Brain pericyte (primary cell): ENCODE measurements at regions not wholly inside any gene's neighbourhood (a gene's known extent, or its start where the extent isn't known, plus 50 kb on each side); places are given as distances from the start of the nearest gene placed in this dataset.
"Not testable (repeated sequence)": the region's sequence is repeated elsewhere in the genome, so short reads cannot be mapped to it uniquely, and the experiment has no call there.

ENCODE experiments used
- DNase-seq: peaks from one replicate; pipeline ENCODE4 v3.0.0-alpha.2; 2012; ENCODE audit warnings: low read depth, low spot score

DNA sequence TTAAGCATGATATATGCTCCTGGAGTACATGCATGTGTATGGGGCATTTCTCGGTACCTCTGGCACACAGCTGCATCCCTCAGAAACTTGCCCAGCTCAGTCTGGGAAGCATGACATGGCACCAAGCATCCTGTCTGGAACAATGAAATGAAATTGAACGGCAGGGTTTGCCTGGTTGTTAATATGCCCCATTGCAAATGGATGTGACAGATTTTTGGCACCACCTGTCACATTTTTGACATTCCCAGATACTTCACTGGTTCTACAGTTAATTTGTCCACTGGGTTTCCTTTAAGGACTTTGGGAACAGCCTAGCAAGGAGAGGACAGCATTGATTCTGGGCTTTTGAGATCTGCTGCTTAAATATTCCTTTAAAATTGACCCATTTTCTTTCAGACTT is 305.8 kb downstream of the TSN start:
- DNase-seq = no peak

- DNase-seq = no peak
These were observed 306.4 kb downstream of the TSN start for GRCh38 chr2:122061831-122062230.

DNA sequence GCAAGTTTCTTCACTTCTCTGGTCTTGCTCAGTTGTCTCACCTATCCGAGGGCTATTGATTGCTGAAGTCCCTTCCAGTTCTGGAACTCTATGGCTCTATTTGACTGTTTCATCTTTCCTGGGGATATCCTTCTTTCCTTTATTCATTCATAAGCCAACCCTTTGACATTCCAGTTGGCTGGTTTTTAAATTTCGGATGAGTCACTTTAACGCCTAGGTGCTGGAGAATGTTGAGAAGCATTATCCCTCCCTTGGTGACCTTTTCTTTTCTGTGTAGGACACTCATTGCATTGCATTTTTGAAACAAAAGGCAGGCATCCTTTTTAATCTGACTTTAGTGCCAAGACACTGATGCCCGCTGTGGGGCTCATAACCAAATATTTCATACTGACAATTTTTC is 307.1 kb downstream of the TSN start:
- no peak for DNase-seq

- DNase-seq = no peak
These were observed 308.3 kb downstream of the TSN start for GRCh38 chr2:122063716-122064115.

DNA sequence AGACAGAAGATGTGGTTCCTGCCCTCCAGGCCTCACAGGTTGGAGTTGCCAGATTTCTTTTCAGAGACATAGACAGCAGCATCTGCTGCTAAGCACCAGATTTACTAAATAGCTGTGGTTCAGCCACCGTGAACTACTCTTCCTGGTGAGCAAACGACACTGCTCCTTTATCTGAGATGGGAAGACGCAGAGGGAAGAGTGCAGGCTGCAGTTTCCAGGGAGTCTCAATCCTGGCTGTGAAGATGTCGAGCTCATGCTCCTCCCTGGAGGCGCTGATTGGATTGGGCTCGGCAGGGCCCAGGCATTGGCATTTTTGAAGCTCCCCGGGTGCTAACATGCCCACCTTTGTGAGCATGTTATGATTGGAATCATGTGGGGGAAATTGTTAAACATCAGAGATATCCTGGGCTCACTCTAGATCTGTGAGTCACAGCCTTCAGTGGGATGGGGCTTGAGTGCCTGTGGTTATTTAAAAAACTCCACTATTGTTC is 314.8 kb downstream of the TSN start:
- DNase-seq = no peak

GRCh38 chr2:122072666-122073065 is 317.2 kb downstream of the TSN start:
- no peak for DNase-seq

DNA sequence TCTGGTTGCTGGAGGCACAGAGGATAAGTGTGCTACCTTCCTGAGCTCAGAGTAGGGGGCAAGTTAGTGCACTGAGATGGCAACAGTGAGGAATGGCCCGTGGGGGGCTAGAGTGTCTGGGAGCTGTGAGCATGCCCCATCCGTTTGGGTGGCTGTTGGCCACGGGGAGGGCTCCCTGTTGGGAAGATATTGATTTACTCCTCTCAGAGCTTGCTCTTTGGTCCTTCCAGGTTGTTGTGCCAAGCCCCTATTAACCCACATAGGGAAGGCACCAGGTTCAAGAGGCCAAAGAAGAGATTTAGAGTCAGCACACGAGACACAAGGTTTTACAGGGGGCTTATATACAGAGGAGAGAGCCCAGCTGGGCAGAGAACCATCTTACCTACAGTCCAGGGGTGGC is 318.8 kb downstream of the TSN start:
- no peak for DNase-seq

DNA sequence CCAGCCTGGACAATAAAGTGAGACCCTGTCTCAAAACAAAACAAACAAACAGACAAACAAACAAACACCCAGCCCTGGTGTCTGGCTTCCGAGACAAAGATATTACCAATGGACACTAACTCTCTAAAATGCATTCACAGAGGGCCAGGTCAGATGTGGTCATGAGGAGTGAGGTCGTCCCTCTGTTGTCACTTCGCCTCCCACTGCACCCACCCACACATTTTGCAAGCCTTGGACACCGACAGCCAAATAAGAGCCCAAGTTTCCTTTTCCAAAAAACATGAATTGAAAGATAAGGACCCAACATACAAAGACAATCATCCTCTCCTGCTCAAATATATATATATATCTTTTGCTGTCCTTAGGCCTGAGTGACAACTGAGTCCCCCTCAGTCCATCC is 319.9 kb downstream of the TSN start:
- no peak for DNase-seq

DNA sequence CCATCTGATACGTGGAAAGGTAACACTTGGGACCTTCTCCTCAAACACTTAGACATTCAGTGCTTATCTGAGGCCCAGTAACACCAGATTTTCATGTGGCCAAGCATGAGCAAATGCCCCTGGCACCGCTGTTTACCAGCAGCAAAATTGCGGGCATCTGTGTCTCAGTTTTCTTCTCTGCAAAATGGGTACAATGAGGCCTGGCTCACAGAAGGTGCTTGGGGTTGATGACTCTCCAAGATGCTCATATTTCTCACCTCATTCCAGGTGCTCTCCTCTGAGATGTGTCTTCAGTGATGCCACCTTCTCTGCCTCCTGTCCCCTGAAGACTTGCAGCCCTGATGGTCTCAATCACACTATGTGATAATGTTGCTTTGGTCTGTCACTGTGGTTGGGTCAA is 321.7 kb downstream of the TSN start:
- no peak for DNase-seq

GRCh38 chr2:122077771-122078170 is 322.3 kb downstream of the TSN start:
- DNase-seq = no peak

- DNase-seq = no peak
These were observed 323.0 kb downstream of the TSN start for GRCh38 chr2:122078451-122078850.

- no peak for DNase-seq
These were observed 324.4 kb downstream of the TSN start for GRCh38 chr2:122079844-122080243.

DNA sequence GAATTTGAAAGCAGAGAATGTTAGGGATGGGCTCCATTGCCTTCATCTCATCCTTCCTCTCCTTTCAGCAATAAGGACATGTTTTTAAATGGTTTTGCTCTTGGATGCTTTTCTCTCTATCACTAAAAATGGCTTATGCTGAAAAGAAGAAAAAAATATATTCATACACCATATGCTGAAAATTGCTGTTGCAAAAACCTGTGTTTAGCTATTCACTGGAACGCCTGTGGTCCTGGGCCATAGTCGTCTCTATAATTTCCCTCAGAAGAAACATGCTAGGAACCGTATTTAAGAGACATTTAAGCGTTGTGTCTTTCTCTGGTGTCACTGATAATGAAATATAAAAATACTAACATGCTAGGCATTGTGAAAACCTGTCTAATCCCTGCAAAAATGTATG is 324.9 kb downstream of the TSN start:
- no peak for DNase-seq

DNA sequence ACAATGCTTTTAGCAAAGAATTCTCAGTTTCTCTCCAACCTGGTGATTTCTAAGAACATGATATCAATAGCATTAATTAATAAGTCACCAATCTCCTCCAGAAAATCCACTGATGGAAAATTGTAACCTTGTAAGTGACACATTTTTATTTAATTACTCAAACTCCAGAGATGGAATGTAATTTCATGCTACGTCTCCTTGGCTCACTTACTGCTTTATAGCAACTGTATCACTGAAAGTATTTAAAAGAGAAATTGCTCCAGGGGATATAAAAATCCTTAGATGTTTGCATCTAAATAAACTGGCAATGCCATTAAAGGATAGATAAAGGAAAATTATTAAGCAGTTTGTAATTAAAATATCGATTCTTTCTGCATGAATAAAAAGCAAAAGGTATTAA is 325.4 kb downstream of the TSN start:
- no peak for DNase-seq

- DNase-seq = no peak
These were observed 326.3 kb downstream of the TSN start for GRCh38 chr2:122081751-122082150.

- no peak for DNase-seq
These were observed 328.0 kb downstream of the TSN start for GRCh38 chr2:122083256-122084048.

GRCh38 chr2:122085672-122086071 is 330.2 kb downstream of the TSN start:
- not testable (repeated sequence) for DNase-seq

- DNase-seq = no peak
These were observed 339.1 kb downstream of the TSN start for GRCh38 chr2:122094557-122094956.

DNA sequence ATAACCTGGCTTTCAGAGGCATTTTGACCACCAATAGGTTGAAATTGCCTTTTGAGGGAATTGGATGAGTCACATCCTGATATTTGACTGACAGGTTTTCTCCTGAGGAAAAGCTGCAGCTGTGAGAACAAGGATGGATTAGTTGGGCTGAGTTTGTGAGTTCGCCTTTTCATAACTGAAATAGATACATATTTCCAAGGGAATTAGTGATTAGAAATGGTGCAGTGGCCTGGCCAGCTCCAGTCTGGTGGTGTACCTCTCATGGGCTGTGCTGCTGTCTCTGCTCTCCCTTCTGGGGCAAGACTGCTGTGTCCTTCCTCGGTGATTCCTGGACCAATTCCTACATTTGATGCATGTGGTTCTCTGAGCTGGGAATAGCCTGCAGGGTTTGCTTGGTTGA is 341.3 kb downstream of the TSN start:
- DNase-seq = no peak

GRCh38 chr2:122098306-122098705 is 342.9 kb downstream of the TSN start:
- no peak for DNase-seq

DNA sequence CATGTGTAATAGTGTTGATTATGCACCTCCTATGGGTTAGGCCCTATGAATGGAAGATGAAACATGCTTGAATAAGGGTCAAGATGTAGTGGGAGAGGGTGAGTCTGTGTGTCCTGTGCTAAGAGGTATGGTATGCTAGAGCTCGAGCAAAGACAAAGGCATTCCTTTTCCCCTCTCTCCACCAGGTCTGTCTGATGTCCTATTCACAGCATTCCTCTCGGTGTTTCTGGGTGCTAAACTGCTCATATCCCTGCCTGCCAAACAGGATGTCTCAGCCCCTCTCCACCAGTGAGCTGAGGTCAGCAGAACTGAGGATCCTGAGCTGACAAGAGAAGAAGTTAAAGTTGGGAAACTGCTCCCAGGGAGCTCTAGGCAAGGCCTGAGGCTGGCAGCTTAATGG is 344.9 kb downstream of the TSN start:
- no peak for DNase-seq

DNA sequence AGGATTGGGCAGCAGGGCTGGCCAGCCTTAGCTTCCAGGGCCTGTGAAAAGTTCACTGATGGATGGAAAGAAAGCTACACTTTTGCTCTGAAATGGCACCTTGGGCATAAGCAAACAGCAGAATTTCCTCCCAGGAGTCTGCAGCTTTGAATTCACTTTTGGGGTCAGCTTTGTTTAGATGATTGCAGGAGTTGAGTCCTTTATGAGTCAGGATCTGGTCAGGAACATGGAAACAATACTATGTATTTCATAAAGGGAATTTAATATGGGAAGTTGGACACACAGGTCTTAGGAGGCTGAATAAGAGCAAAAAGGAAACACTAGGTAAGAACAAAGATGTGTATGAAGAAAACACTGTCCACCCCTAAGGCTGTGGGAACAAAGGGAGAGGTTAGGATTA is 345.3 kb downstream of the TSN start:
- DNase-seq = no peak

- DNase-seq = no peak
These were observed 345.9 kb downstream of the TSN start for GRCh38 chr2:122101319-122101718.
